ENCODE measurements at regions not wholly inside any gene's neighbourhood (a gene's known extent, or its start where the extent isn't known, plus 50 kb on each side); places are given as distances from the start of the nearest gene placed in this dataset.
A peak's percentile ranks its signal among the peaks of the same experiment; 100 is the strongest.
"Not testable (repeated sequence)": the region's sequence is repeated elsewhere in the genome, so short reads cannot be mapped to it uniquely, and the experiment has no call there.

- DNase-seq (ENCODE audit: low read depth in 4 of 4, low spot score in 3 of 4), result no peak
Measured at GRCh38 chr13:76668141-76668540, 218.1 kb downstream of the KCTD12 start.

DNA sequence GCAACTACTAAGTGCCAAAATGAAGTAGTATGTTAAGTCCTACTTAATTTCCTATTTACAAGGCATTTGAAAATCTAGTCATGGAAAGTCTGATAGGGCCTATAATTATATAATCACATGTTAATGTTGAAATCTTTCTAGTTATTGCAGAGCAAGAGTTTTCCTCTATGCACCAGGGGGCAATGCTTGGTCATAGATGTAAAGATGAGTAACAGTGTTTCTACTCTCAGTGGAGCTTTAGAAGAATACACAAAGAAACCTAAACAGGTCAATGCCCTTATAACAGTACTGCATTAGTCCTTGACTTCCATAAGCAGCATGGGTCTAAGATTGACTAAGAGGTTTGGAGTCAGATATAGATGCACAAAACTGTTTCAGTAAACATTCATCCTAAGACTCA lies 218.7 kb downstream of the KCTD12 start:
- DNase-seq (ENCODE audit: low read depth in 4 of 4, low spot score in 3 of 4), result peak in 2 of 4 donors; percentile 11 to 15

- DNase-seq (ENCODE audit: low read depth in 4 of 4, low spot score in 3 of 4), result no peak
Measured at GRCh38 chr13:76663592-76664335, 222.4 kb downstream of the KCTD12 start.

DNA sequence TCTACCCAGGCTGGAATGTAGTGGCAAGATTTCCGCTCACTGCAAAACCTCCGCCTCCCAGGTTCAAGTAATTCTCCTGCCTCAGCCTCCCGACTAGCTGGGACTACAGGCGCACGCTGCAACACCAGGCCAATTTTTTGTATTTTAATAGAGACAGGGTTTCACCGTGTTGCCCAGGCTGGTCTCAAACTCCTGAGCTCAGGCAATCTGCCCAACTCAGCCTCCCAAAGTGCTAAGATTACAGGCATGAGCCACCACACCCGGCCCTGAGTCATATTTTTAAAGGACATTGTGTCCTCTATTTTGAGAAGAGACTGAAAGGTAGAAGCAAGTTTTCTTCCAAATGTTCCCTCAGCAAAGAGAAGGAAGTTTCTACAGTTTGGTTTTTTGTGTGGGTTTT lies 227.1 kb downstream of the KCTD12 start:
- DNase-seq (ENCODE audit: low read depth in 4 of 4, low spot score in 3 of 4), result not testable (repeated sequence)

- DNase-seq (ENCODE audit: low read depth in 4 of 4, low spot score in 3 of 4), result no peak
Measured at GRCh38 chr13:76656500-76656899, 229.7 kb downstream of the KCTD12 start.

GRCh38 chr13:76656056-76656455 lies 230.1 kb downstream of the KCTD12 start:
- no peak for DNase-seq (ENCODE audit: low read depth in 4 of 4, low spot score in 3 of 4)

- DNase-seq (ENCODE audit: low read depth in 4 of 4, low spot score in 3 of 4), result no peak
Measured at GRCh38 chr13:76654263-76654662, 231.9 kb downstream of the KCTD12 start.

DNA sequence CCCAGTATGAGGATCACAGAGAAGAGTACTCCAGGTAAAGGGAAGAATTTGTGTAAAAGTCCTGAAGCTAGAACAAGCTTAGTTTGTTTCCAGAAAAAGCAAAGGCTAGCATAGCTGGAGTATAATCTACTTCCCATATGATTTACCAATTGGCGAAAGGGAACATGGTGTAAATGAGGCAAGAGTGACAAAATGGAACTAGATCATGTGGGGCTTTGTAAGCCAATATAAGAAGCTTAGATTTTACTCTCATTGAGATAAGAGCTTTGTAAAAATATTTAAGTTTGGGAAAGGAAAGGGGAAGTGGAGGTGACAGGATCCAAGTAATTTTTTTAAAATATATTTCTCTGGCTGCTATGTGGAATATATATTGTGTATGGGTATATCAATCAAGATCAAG lies 234.9 kb downstream of the KCTD12 start:
- DNase-seq (ENCODE audit: low read depth in 4 of 4, low spot score in 3 of 4), result no peak

GRCh38 chr13:76647550-76647949 lies 238.7 kb downstream of the KCTD12 start:
- DNase-seq (ENCODE audit: low read depth in 4 of 4, low spot score in 3 of 4), result no peak

- DNase-seq (ENCODE audit: low read depth in 4 of 4, low spot score in 3 of 4), result no peak
Measured at GRCh38 chr13:76646946-76647345, 239.3 kb downstream of the KCTD12 start.

GRCh38 chr13:76645632-76646031 lies 240.6 kb downstream of the KCTD12 start:
- DNase-seq (ENCODE audit: low read depth in 4 of 4, low spot score in 3 of 4), result no peak

DNA sequence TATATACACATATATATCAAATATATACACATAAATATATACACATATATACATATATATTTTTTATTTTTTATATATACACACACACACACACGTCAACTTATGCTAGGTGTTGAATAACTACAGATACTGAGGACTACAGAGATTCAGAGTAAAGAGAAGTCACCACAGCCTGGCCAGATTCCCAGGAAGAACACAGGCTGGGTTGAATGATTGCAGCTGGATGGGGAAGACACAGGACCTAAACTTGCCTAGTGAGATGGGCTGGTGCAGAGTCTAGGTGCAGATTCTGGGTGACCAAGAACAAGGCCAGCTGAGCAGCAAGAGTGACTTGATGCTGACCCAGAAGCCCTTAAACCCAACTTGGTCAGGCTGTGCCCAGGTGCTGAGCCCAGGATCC lies 241.3 kb downstream of the KCTD12 start:
- DNase-seq (ENCODE audit: low read depth in 4 of 4, low spot score in 3 of 4), result no peak

GRCh38 chr13:76643596-76643995 lies 242.6 kb downstream of the KCTD12 start:
- no peak for DNase-seq (ENCODE audit: low read depth in 4 of 4, low spot score in 3 of 4)

DNA sequence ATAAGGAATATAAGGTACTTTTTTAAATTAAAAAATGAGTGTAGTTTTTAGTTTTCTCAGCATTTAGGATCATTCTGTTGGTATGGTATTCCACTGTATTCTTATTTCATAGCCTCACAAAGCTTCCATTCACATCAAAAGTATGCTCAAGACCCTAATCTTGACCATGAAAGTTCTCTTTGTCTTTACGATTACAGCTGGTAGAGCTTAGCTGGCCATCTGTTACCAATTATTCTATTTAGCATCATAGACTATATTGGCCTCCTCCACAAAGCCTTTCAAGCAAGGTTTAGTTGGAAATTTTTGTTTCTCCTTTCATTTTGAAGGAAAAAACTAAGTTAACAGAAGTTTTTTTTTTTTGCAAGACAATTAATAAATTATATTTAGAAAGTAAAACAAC lies 245.1 kb downstream of the KCTD12 start:
- no peak for DNase-seq (ENCODE audit: low read depth in 4 of 4, low spot score in 3 of 4)

GRCh38 chr13:76638882-76639281 lies 247.3 kb downstream of the KCTD12 start:
- DNase-seq (ENCODE audit: low read depth in 4 of 4, low spot score in 3 of 4), result no peak

DNA sequence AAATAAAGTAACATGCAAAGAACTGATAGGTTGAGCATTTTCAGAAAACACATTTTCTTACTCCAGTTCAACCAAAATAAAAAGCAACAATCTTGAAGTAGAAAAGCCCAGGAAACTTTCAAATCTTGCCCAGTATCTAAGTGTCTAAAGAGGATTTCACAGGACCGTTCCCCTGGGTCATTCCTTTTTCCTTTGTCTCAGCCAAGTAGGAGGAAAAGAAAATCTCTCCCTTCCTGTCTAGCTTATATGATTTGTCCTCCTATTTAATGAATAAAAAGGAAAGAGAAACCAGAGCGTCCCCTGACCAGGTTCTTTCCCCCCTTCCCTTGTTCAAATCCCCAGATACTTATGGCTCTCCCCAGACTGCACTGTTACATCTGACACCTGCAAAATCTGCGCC lies 248.0 kb downstream of the KCTD12 start:
- DNase-seq (ENCODE audit: low read depth in 4 of 4, low spot score in 3 of 4), result no peak

GRCh38 chr13:76637641-76638141 lies 248.5 kb downstream of the KCTD12 start:
- peak in 1 of 4 donors; percentile 33 for DNase-seq (ENCODE audit: low read depth in 4 of 4, low spot score in 3 of 4)

- DNase-seq (ENCODE audit: low read depth in 4 of 4, low spot score in 3 of 4), result no peak
Measured at GRCh38 chr13:76636829-76637228, 249.4 kb downstream of the KCTD12 start.

DNA sequence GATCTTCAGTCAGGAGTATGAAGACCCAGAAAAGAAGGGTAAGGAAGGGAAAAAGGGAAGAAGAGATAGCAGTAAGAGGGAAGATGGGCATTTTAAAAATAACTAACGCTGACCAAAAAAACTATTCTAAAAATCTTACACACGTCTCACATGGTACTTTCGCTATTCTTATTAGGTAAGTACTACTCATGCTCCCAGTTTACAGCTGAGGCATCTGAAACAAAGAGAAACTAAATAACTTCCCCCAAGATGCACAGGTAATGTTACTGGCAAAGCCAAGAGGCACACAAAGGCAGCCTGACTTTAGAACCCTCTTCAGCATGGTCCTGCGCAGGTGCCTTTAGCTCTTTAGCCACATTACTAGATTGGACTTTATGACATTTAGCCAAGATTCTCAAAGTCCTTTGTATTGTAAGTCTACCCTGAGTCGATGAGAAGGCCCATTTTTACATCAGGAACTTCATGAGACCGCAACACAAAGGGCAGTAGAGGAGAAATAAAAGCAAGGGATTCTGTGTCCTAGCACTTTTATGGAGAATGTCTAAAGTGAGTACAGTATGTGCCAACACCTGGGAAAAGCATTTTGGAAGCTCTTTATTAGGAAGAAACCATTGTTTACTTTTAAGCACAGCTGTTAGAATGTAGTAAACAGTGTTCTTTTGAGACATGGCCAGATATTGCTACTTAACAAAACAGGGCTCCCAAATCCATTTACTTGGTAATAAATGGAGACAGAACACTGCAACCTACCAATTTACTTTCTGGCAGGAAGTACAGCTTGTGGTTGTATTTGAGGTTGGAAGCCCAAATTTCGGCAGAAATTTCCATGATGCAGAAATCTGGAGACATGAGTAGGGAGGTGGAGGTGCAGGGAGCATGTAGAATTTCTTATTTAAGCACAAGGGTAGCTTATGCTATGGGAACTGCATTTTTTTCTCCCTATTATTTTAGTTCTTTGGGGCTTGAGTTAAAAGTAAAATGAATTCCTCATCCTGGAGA lies 250.7 kb downstream of the KCTD12 start:
- no peak for DNase-seq (ENCODE audit: low read depth in 4 of 4, low spot score in 3 of 4)

GRCh38 chr13:76634431-76635191 lies 251.6 kb downstream of the KCTD12 start:
- DNase-seq (ENCODE audit: low read depth in 4 of 4, low spot score in 3 of 4), result no peak

All from right renal pelvis (tissue), 4 donors.